Nephron (organoid): ENCODE measurements at regions not wholly inside any gene's neighbourhood (a gene's known extent, or its start where the extent isn't known, plus 50 kb on each side); places are given as distances from the start of the nearest gene placed in this dataset.

Experiments used
- H3K27ac Mint-ChIP-seq, 3 experiments: 2 replicates each; pipeline ENCODE4 v1.8.0; 2020; ENCODE audit warnings: mixed read lengths in 3 of 3, mild to moderate bottlenecking in 2 of 3, moderate library complexity in 1 of 3
- H3K27me3 Mint-ChIP-seq: 2 replicates; pipeline ENCODE4 v1.8.0; 2021; ENCODE audit warnings: low read depth, mild to moderate bottlenecking, moderate library complexity, mixed read lengths
- H3K36me3 Mint-ChIP-seq: 2 replicates; pipeline ENCODE4 v1.8.0; 2020; ENCODE audit warnings: low read depth, mixed read lengths
- H3K4me1 Mint-ChIP-seq: 2 replicates; pipeline ENCODE4 v1.8.0; 2020; ENCODE audit warnings: mixed read lengths
- H3K4me3 Mint-ChIP-seq, 3 experiments: 2 replicates each; pipeline ENCODE4 v1.8.0; 2020; ENCODE audit warnings: mild to moderate bottlenecking in 3 of 3, mixed read lengths in 3 of 3, moderate library complexity in 2 of 3
- H3K9me3 Mint-ChIP-seq: 2 replicates; pipeline ENCODE4 v1.8.0; 2020; ENCODE audit warnings: mixed read lengths
- CTCF ChIP-seq, 3 experiments: fragments of 200-600 bp; sonication (generic); IDR thresholded peaks; one replicate each; pipeline ENCODE4 v1.5.0; 2021; ENCODE audit warnings: antibody characterized with exemption in 3 of 3; ENCODE audit not compliant: unreplicated experiment in 3 of 3

- H3K4me3 Mint-ChIP-seq: no peak overlapping the region
- H3K4me1 Mint-ChIP-seq: no peaks in the 10 kb centered on the region
- no peaks in the 10 kb centered on the region for H3K27me3 Mint-ChIP-seq
- H3K9me3 Mint-ChIP-seq: no peaks in the 10 kb centered on the region
- H3K27ac Mint-ChIP-seq: no peak overlapping the region
- H3K36me3 Mint-ChIP-seq: no peaks in the 10 kb centered on the region
- TF ChIP-seq CTCF (IDR thresholded peaks at IDR 0.05; ENCODE audit: unreplicated experiment in 3 of 3): no peak
These were observed 1978.5 kb upstream of the LRRTM1 start for GRCh38 chr2:82283075-82283474.

GRCh38 chr2:82282111-82282882, 1977.7 kb upstream of the LRRTM1 start:
- no peak overlapping the region for H3K4me3 Mint-ChIP-seq
- no peaks in the 10 kb centered on the region for H3K4me1 Mint-ChIP-seq
- no peaks in the 10 kb centered on the region for H3K9me3 Mint-ChIP-seq
- no peak for TF ChIP-seq CTCF (IDR thresholded peaks at IDR 0.05; ENCODE audit: unreplicated experiment in 3 of 3)
- H3K27me3 Mint-ChIP-seq: no peaks in the 10 kb centered on the region
- no peak overlapping the region for H3K27ac Mint-ChIP-seq
- H3K36me3 Mint-ChIP-seq: no peaks in the 10 kb centered on the region

- TF ChIP-seq CTCF (IDR thresholded peaks at IDR 0.05; ENCODE audit: unreplicated experiment in 3 of 3): no peak
- H3K36me3 Mint-ChIP-seq: no peaks in the 10 kb centered on the region
- no peaks in the 10 kb centered on the region for H3K4me1 Mint-ChIP-seq
- H3K9me3 Mint-ChIP-seq: no peaks in the 10 kb centered on the region
- no peak overlapping the region for H3K4me3 Mint-ChIP-seq
- no peak overlapping the region for H3K27ac Mint-ChIP-seq
- H3K27me3 Mint-ChIP-seq: no peaks in the 10 kb centered on the region
These were observed 1974.8 kb upstream of the LRRTM1 start for GRCh38 chr2:82279367-82279766.

GRCh38 chr2:82278416-82278815, 1973.9 kb upstream of the LRRTM1 start:
- no peaks in the 10 kb centered on the region for H3K4me1 Mint-ChIP-seq
- no peaks in the 10 kb centered on the region for H3K36me3 Mint-ChIP-seq
- H3K27me3 Mint-ChIP-seq: no peaks in the 10 kb centered on the region
- no peak overlapping the region for H3K4me3 Mint-ChIP-seq
- no peaks in the 10 kb centered on the region for H3K9me3 Mint-ChIP-seq
- H3K27ac Mint-ChIP-seq: no peak overlapping the region
- no peak for TF ChIP-seq CTCF (IDR thresholded peaks at IDR 0.05; ENCODE audit: unreplicated experiment in 3 of 3)

- H3K27me3 Mint-ChIP-seq: no peaks in the 10 kb centered on the region
- no peaks in the 10 kb centered on the region for H3K36me3 Mint-ChIP-seq
- no peak overlapping the region for H3K27ac Mint-ChIP-seq
- no peak for TF ChIP-seq CTCF (IDR thresholded peaks at IDR 0.05; ENCODE audit: unreplicated experiment in 3 of 3)
- H3K4me3 Mint-ChIP-seq: no peak overlapping the region
- H3K9me3 Mint-ChIP-seq: no peaks in the 10 kb centered on the region
- no peaks in the 10 kb centered on the region for H3K4me1 Mint-ChIP-seq
These were observed 1971.0 kb upstream of the LRRTM1 start for GRCh38 chr2:82275599-82275998.

- peaks cover 6% of the 10 kb centered on the region for H3K4me1 Mint-ChIP-seq
- H3K36me3 Mint-ChIP-seq: no peaks in the 10 kb centered on the region
- no peak overlapping the region for H3K27ac Mint-ChIP-seq
- H3K27me3 Mint-ChIP-seq: no peaks in the 10 kb centered on the region
- H3K9me3 Mint-ChIP-seq: no peaks in the 10 kb centered on the region
- TF ChIP-seq CTCF (IDR thresholded peaks at IDR 0.05; ENCODE audit: unreplicated experiment in 3 of 3): no peak
- H3K4me3 Mint-ChIP-seq: no peak overlapping the region
These were observed 1963.9 kb upstream of the LRRTM1 start for GRCh38 chr2:82268446-82268845.
